ENCODE measurements at regions not wholly inside any gene's neighbourhood (a gene's known extent, or its start where the extent isn't known, plus 50 kb on each side); places are given as distances from the start of the nearest gene placed in this dataset.
"Not testable (repeated sequence)": the region's sequence is repeated elsewhere in the genome, so short reads cannot be mapped to it uniquely, and the experiment has no call there.

GRCh38 chr3:125914608-125915436 is 54.2 kb upstream of the ROPN1B start:
- H3K4me3 ChIP-seq (ENCODE audit: low read depth, low read length) = peak overlapping the region; percentile 52
- in situ Hi-C loops (cut with HindIII; ENCODE audit: low sequenced_read_pairs); DNase-seq (ENCODE audit: low read depth): not testable (repeated sequence)

- DNase-seq (ENCODE audit: low read depth); in situ Hi-C loops (cut with HindIII; ENCODE audit: low sequenced_read_pairs): not testable (repeated sequence)
- peak overlapping the region; percentile 52 for H3K4me3 ChIP-seq (ENCODE audit: low read depth, low read length)
These were observed 53.6 kb upstream of the ROPN1B start for GRCh38 chr3:125915437-125915787.

- DNase-seq (ENCODE audit: low read depth) = peak; percentile 97
- H3K4me3 ChIP-seq (ENCODE audit: low read depth, low read length) = peak overlapping the region; percentile 52
- in situ Hi-C loops (cut with HindIII; ENCODE audit: low sequenced_read_pairs) = not testable (repeated sequence)
These were observed 53.1 kb upstream of the ROPN1B start for GRCh38 chr3:125915792-125916375.

GRCh38 chr3:125916376-125916978 is 52.5 kb upstream of the ROPN1B start:
- peak; percentile 85 for DNase-seq (ENCODE audit: low read depth)
- H3K4me3 ChIP-seq (ENCODE audit: low read depth, low read length) = peak overlapping the region; percentile 68
- peak; percentile 34 for TF ChIP-seq CTCF (IDR thresholded peaks at IDR 0.05; ENCODE audit: low read depth, low read length, missing control alignments)
- in situ Hi-C loops (cut with HindIII; ENCODE audit: low sequenced_read_pairs) = no loop called here

GRCh38 chr3:125917020-125917549 is 51.9 kb upstream of the ROPN1B start:
- in situ Hi-C loops (cut with HindIII; ENCODE audit: low sequenced_read_pairs); DNase-seq (ENCODE audit: low read depth): not testable (repeated sequence)
- peak overlapping the region; percentile 68 for H3K4me3 ChIP-seq (ENCODE audit: low read depth, low read length)

GRCh38 chr3:125918024-125918423 is 51.0 kb upstream of the ROPN1B start:
- DNase-seq (ENCODE audit: low read depth); in situ Hi-C loops (cut with HindIII; ENCODE audit: low sequenced_read_pairs); H3K4me3 ChIP-seq (ENCODE audit: low read depth, low read length): not testable (repeated sequence)

GRCh38 chr3:125918451-125918850 is 50.5 kb upstream of the ROPN1B start:
- H3K4me3 ChIP-seq (ENCODE audit: low read depth, low read length); in situ Hi-C loops (cut with HindIII; ENCODE audit: low sequenced_read_pairs); DNase-seq (ENCODE audit: low read depth): not testable (repeated sequence)

GRCh38 chr3:125918866-125919265 is 50.1 kb upstream of the ROPN1B start:
- in situ Hi-C loops (cut with HindIII; ENCODE audit: low sequenced_read_pairs); DNase-seq (ENCODE audit: low read depth); H3K4me3 ChIP-seq (ENCODE audit: low read depth, low read length): not testable (repeated sequence)

Data from astrocyte of the cerebellum (primary cell).